ENCODE measurements at regions not wholly inside any gene's neighbourhood (a gene's known extent, or its start where the extent isn't known, plus 50 kb on each side); places are given as distances from the start of the nearest gene placed in this dataset.

GRCh38 chr12:111309584-111309983 is 59.3 kb downstream of the PHETA1 start:
- H3K23ac ChIP-seq (ENCODE audit: insufficient read length) = no peak overlapping the region
- POLR2A ChIA-PET (ENCODE audit: partially characterized antibody) = interaction anchor here (0.8 to 4.5 kb wide), 3 partner anchors 9 to 275 kb away, joined by 3 to 15 read pairs (median 4); no protein-coding TSS in a partner anchor
- no peak overlapping the region for H2BK20ac ChIP-seq (ENCODE audit: low read length)
- H2AK5ac ChIP-seq (ENCODE audit: low read depth, low read length) = no peak overlapping the region
- no peak overlapping the region for H3K56ac ChIP-seq (replicated peaks; ENCODE audit: insufficient read length, low read depth, low read length)
- H3K27ac ChIP-seq (ENCODE audit: low read depth, low read length) = no peak overlapping the region
- no peak overlapping the region for H4K5ac ChIP-seq (ENCODE audit: insufficient read length, low read depth, low read length)
- peaks cover 0 to 2% of the 10 kb centered on the region in 2 experiments for H4K20me1 ChIP-seq (replicated peaks in 1 of 2; ENCODE audit: control insufficient read depth in 1 of 2, insufficient read depth in 2 of 2, low read length in 2 of 2)
- no peak overlapping the region for H3K9ac ChIP-seq (replicated peaks in 1 of 4; ENCODE audit: extremely low read depth in 1 of 4, low read depth in 3 of 4, low read length in 3 of 4)
- H4K91ac ChIP-seq (replicated peaks; ENCODE audit: insufficient read length, low read length) = no peak overlapping the region
- no peak overlapping the region for H2BK12ac ChIP-seq (ENCODE audit: low read depth, low read length)
- H3K4me2 ChIP-seq (ENCODE audit: insufficient read depth in 1 of 2, low read depth in 2 of 2, low read length in 2 of 2) = no peak overlapping the region
- H3K79me2 ChIP-seq (ENCODE audit: control insufficient read depth in 1 of 2, insufficient read depth in 2 of 2, low read length in 2 of 2) = no peaks in the 10 kb centered on the region
- H3K18ac ChIP-seq (ENCODE audit: extremely low read depth, low read length) = no peak overlapping the region
- WGBS, 2 experiments (ENCODE audit: extremely low coverage in 1 of 2, insufficient coverage in 1 of 2, insufficient read length in 1 of 2, insufficient replicate concordance in 2 of 2, low coverage in 1 of 2, low lambda C conversion rate in 2 of 2, missing lambda C conversion rate in 1 of 2) = 89% methylated on average over 3 of the region's 3 CpGs; no CpG with 5 or more reads in 1 of the 2 experiments
- no peak overlapping the region for H2BK120ac ChIP-seq (replicated peaks; ENCODE audit: low read depth, low read length)
- no peak overlapping the region for H2BK5ac ChIP-seq (ENCODE audit: low read depth, low read length)
- CTCF ChIA-PET (ENCODE audit: partially characterized antibody) = interaction anchor here (0.9 to 10.8 kb wide), 4 partner anchors 9 to 45 kb away, joined by 3 to 115 read pairs (median 6); no protein-coding TSS in a partner anchor
- H3K9me3 ChIP-seq (ENCODE audit: insufficient read depth in 2 of 2, low read depth in 1 of 2, low read length in 1 of 2) = peaks cover 12 to 17% of the 10 kb centered on the region in 2 experiments
- FAIRE-seq (no peak), DNase-seq (ENCODE audit: low read depth in 1 of 2, low spot score in 2 of 2) (no peak)
- peaks cover 0 to 10% (median 0%) of the 10 kb centered on the region in 4 experiments; a peak in 1 of 8 replicates for H3K36me3 ChIP-seq (ENCODE audit: control insufficient read depth in 2 of 4, insufficient read depth in 4 of 4, low read length in 3 of 4)
- H3K23me2 ChIP-seq (ENCODE audit: low read depth, low read length) = no peaks in the 10 kb centered on the region
- no peak overlapping the region for H3K14ac ChIP-seq (ENCODE audit: insufficient read length)
- H3K4me3 ChIP-seq (ENCODE audit: extremely low read depth in 1 of 4, insufficient read depth in 2 of 4, low read depth in 3 of 4, low read length in 4 of 4) = no peak overlapping the region
- no peaks in the 10 kb centered on the region for H3K79me1 ChIP-seq (ENCODE audit: low read depth, low read length)
- 0 out of 2 replicates have a peak overlapping the region, but pooled peaks have one; percentile 60 for H4K8ac ChIP-seq (ENCODE audit: extremely low read depth, insufficient read depth, low read length)
- H3K4ac ChIP-seq (replicated peaks; ENCODE audit: insufficient read length, low read depth, low read length) = no peak overlapping the region
- H3K4me1 ChIP-seq (replicated peaks in 1 of 4; ENCODE audit: control insufficient read depth in 3 of 4, insufficient read depth in 4 of 4, low read length in 3 of 4) = no peaks in the 10 kb centered on the region
- no peak overlapping the region for H2AFZ ChIP-seq (ENCODE audit: low read length)
- no peaks in the 10 kb centered on the region for H3K27me3 ChIP-seq (replicated peaks in 1 of 4; ENCODE audit: control insufficient read depth in 3 of 4, extremely low read depth in 1 of 4, insufficient read depth in 3 of 4, low read length in 3 of 4)
- H2BK15ac ChIP-seq (ENCODE audit: low read length) = no peak overlapping the region
- TF ChIP-seq TEAD4 (IDR thresholded peaks at IDR 0.05; ENCODE audit: low read depth, low read length) (no peak), NANOG (IDR thresholded peaks at IDR 0.05; ENCODE audit: insufficient read depth, low read depth, low read length, poor library complexity, severe bottlenecking) (no peak), SAP30 (IDR thresholded peaks at IDR 0.05; ENCODE audit: insufficient read depth, insufficient replicate concordance, low read length) (no peak), SIN3A (conservative IDR thresholded peaks at IDR 0.05 in 1 of 2, IDR thresholded peaks at IDR 0.05 in 1 of 2; ENCODE audit: low read depth in 1 of 2, low read length in 2 of 2) (no peak), GTF2F1 (IDR thresholded peaks at IDR 0.05; ENCODE audit: borderline replicate concordance, low read depth, low read length) (no peak), POLR2A (IDR thresholded peaks at IDR 0.05; ENCODE audit: control extremely low read depth in 1 of 2, low read depth in 2 of 2, low read length in 2 of 2) (no peak), RFX5 (IDR thresholded peaks at IDR 0.05; ENCODE audit: borderline replicate concordance, low read depth, low read length) (no peak), SUZ12 (IDR thresholded peaks at IDR 0.05; ENCODE audit: low read length) (no peak), BRCA1 (IDR thresholded peaks at IDR 0.05; ENCODE audit: low read depth, low read length) (no peak), KDM5A (IDR thresholded peaks at IDR 0.05; ENCODE audit: low read length) (no peak), EP300 (IDR thresholded peaks at IDR 0.05; ENCODE audit: borderline replicate concordance in 1 of 2, low read depth in 2 of 2, low read length in 2 of 2) (no peak)
- TF ChIP-seq, protein P1, sequence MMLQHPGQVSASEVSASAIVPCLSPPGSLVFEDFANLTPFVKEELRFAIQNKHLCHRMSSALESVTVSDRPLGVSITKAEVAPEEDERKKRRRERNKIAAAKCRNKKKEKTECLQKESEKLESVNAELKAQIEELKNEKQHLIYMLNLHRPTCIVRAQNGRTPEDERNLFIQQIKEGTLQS (IDR thresholded peaks at IDR 0.05; ENCODE audit: insufficient read depth, low read depth, low read length) = no peak
